Endothelial cell of hepatic sinusoid (primary cell): ENCODE measurements at regions not wholly inside any gene's neighbourhood (a gene's known extent, or its start where the extent isn't known, plus 50 kb on each side); places are given as distances from the start of the nearest gene placed in this dataset.
"Not testable (repeated sequence)": the region's sequence is repeated elsewhere in the genome, so short reads cannot be mapped to it uniquely, and the experiment has no call there.

Experiments used
- in situ Hi-C: cut with HindIII; loops from 2 replicates; pipeline ENCODE4 v1.10.0; 2017; ENCODE audit warnings: low sequenced_read_pairs

DNA sequence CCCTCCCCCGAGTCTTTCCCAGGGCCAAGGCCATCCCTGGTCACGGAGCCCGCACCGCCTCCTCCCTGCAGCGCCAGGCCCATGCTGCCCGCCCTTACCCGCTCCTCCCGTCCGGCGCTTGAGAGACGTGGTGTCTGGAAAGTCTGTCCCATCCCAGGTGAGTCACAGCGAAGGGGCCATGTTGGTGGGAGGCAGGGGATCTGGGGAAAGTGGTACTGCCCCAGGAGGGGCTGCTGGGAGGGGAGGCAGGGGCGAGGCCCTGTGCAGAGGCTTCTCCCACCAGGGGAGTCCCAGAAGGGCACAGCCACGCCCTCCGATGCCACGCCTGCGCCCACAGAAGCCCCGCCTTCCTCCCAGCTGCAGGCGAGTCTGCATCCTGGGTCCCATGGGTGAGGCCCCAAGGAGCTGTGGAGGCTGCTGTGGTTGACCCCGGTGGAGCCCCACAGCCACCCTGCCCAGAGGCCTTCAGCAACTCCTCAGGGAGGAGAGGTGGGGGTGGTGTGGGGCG lies 107.0 kb upstream of the PPP1R26 start:
- in situ Hi-C loops: no loop called here

DNA sequence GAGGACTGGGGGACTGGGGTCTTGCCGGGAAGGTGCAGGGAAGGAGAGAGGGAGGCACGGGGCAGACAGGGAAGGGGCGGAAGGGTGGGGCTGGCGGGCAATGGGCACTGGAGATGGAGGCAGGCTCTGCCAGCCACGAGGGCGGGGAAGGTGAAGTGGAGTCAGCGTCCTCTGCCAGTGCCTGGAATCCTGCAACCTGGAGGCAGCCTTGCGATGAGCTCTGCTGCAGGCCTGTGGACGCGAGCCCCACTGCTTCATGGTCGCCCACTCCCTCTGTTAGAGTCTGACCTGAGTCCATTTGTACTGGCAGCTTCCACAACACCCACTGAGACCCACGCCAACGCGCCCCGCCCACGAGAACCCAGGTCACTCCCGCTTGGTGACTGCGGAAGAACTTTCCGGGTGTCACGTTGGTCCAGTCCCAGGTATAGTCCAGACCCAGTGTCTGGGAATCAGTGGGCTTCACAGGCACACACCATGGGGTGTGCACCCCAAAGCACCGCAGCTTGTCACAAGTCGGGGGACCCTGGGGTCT lies 106.4 kb upstream of the PPP1R26 start:
- in situ Hi-C loops: no loop called here

DNA sequence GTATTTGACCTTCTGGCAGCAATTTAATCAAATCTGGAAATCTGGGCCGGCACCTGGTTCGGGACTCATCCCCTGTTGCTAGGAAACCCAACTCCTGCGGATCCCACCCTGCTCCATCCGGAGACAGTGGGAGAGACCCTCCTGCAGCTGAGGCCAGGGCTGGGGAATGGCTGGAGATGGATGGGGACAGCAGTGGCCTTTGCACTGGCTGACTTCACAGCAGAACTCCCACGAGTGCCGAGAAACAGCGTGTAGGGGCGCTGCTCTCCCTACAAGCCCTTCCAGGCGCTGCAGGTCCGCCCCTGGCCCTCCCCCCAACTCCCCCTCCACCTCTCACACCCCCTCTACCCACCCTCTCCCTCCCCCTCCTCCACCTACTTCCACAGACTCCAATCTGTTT lies 105.8 kb upstream of the PPP1R26 start:
- in situ Hi-C loops: no loop called here

- in situ Hi-C loops: no loop called here
Observed at GRCh38 chr9:135374591-135374990, 105.0 kb upstream of the PPP1R26 start.

- in situ Hi-C loops: no loop called here
Observed at GRCh38 chr9:135375001-135375400, 104.6 kb upstream of the PPP1R26 start.

DNA sequence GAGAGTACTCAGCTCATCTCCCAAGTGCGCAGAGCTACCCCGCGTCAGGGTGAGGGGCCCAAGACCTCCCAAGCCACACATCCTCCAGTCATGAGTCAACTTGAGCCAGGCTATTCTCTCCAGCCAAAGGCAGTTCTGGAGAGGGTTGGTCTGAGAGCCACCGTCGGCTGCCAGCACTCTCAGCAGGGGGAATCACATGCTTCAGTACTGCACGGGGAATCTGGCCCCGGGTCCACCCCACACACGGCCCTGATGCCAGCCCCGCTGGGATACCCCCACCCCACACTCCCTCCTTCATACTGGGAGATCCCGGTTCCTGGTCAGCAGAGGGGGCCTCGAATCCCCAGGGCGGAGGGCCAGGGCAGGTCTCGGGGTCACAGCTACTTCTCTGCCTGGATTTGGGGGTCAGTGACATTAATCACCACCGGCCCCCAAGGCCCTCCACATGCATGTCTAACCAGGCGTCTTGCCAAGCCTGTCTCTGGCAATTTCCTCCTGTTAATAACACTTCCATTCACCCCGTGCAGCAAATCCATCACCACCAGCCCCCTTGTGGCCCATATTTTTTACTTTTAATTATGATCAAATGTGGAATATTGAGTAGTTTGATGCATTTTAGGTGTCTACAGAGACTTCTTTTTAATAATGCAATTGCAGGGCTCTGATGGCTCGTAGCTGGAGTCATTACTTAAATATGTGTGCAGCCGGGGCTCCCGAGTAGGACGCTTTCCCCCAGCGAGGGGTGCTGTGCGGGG lies 102.9 kb upstream of the PPP1R26 start:
- in situ Hi-C loops: no loop called here

- in situ Hi-C loops: no loop called here
Observed at GRCh38 chr9:135377431-135377830, 102.2 kb upstream of the PPP1R26 start.

- in situ Hi-C loops: no loop called here
Observed at GRCh38 chr9:135378751-135379150, 100.8 kb upstream of the PPP1R26 start.

GRCh38 chr9:135379540-135380267 lies 99.9 kb upstream of the PPP1R26 start:
- in situ Hi-C loops: no loop called here

DNA sequence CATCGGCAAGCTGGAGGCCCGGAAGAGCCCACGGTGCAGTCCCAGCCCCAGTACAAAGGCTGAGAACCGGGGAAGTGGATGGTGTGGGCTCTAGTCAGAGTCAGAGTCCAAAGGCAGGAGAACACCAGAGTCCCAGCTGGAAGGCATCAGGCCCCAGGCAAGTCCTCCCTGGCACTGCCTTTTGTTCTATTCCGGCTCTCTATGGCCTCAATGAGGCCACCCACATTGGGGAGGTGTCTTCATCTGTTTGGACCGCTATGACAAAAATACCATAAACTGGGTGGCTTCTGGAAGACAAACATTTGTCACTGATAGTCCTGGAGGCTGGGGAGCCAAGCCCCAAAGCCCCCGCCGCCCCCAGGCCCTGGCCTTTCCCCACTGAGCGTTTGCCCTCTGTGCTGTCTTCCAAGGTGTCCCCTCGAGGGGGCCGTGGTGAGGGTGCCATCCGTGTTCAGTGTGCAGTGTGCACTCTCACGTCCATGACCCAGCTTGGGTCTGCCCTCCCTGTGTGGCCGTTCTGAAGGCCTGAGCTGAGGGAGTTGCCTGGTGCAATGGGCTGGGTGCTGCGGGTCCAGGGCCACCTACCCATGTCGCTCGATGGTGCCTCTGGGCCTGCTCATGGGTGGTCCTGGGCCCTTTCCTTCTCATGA lies 99.1 kb upstream of the PPP1R26 start:
- in situ Hi-C loops: no loop called here

DNA sequence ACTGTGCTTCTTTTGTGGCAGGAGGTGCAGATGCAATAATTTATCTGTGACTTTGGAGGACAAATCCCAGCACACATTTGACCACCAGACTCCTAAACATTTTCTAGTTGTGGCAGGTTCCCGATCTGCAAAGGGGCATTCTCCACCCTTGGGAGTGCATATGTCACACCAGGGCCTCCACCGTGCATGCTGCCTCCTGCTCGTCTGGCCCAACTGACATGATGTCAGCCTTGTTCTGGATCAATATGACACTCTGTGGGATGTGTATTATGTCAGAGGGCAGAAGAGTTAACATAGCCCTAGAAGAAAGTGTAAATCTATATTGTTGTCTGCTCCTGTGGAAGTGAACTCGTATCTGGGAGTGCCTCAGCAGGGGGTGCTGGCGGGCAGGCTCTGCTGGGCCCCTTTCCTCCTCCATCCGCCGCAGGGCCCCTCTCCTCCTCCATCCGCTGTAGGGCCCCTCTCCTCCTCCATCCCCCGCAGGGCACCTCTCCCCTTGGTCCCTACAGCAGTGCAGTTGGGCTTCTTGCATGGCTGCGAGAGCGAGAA lies 97.7 kb upstream of the PPP1R26 start:
- in situ Hi-C loops: no loop called here

DNA sequence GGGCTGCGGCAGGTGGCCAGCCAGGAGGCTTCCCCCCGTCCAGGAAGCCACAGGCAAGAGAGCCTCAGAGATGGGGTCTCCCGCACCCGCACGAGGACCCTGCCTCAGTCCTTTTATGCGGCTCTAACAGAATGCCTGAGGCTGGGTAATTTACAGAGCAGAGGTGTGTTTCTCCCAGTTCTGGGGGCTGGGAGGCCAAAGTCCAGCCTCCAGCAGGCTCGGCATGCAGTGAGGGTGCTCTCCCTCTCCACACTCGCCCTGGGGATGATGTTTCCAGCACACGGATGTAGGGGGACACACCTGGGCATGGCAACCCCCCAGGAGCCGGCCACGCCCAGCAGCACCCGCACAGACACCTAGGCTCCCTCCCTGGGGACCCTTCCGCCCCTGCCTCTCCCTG lies 95.4 kb upstream of the PPP1R26 start:
- in situ Hi-C loops: no loop called here

GRCh38 chr9:135384815-135385405 lies 94.7 kb upstream of the PPP1R26 start:
- in situ Hi-C loops: not testable (repeated sequence)

DNA sequence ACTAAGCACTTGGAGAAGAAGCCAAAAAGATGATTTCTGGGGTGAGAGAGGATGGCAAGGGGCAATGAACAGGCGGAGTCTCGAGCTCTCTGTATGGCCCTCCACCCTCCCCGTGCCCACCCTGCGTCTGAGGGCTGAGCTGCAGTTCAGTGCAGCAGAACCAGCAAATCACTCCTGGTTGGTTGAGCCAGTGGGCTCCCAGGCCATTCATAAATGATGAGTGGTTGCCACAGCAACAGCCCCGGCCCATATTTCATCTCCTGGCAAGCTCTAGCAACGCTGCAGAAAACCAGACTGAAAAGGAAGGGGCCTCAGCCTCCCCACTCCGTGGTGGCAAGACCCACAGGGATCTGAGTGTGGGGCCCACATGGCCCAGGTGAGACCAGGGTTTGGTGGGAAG lies 93.8 kb upstream of the PPP1R26 start:
- in situ Hi-C loops: no loop called here

DNA sequence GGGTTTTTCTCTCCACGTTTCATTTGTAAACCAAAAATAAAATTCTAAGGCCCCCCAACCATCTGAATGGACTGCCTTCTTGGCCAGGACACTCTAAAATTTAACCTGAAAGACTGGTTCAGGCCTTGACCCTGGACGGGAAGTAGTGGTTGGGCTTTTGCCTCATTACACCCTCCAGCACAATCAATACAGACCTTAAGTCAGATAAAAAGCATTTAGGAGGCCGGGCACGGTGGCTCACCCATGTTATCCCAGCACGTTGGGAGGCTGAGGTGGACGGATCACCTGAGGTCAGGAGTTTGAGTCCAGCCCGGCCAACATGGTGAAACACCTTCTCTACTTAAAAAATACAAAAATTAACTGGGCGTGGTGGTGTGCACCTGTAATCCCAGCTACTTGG lies 91.6 kb upstream of the PPP1R26 start:
- in situ Hi-C loops: no loop called here

DNA sequence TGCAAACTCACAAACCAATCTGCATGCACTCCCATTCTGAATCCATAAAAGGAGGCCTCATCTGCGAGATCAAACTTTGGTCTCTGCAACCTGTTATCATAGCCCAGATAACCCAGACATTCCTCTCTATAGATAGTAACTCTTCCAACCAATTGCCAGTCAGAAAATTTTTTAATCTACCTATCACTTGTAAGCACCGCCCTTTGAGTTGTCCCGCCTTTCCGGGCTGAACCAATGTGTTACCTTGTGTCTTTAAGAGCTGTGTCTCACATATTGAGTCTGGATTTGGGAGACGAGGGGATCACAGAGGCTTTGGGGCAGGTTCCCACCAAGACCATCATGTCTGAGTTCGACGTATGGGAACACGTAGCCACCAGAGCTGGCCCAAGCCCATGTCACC lies 91.1 kb upstream of the PPP1R26 start:
- in situ Hi-C loops: no loop called here

DNA sequence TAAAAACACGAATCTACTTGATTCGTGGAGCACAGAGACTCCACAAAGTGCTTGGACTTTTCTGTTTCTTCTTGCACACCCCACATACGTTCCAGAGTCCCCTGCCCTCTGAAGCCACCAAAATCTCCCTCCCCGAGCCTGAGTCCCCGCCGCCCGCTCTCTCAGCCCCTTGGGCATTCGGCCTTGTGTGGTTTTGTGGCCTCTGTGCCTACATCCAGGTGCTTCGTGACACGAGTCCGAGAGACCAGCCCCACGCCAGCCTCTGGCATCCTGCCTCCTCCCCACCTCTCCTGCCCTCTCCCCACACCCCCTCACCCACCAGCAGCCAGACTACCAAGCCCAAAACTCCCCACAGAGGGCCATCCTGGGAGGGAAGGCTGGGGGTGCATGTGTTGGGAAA lies 87.8 kb upstream of the PPP1R26 start:
- in situ Hi-C loops: no loop called here

- in situ Hi-C loops: no loop called here
Observed at GRCh38 chr9:135392511-135392910, 87.1 kb upstream of the PPP1R26 start.

GRCh38 chr9:135394131-135394530 lies 85.5 kb upstream of the PPP1R26 start:
- in situ Hi-C loops: no loop called here

GRCh38 chr9:135394699-135395645 lies 84.6 kb upstream of the PPP1R26 start:
- in situ Hi-C loops: no loop called here
